ENCODE measurements at regions not wholly inside any gene's neighbourhood (a gene's known extent, or its start where the extent isn't known, plus 50 kb on each side); places are given as distances from the start of the nearest gene placed in this dataset.
"Not testable (repeated sequence)": the region's sequence is repeated elsewhere in the genome, so short reads cannot be mapped to it uniquely, and the experiment has no call there.

GRCh38 chr6:144559865-144560593 is 274.9 kb downstream of the UTRN start:
- Histone ChIP-seq H3K4me3 (ENCODE audit: low read depth, low read length) (no peak overlapping the region), H3K27me3 (ENCODE audit: insufficient read depth, low read depth, severe bottlenecking) (no peaks in the 10 kb centered on the region), H3K36me3 (no peaks in the 10 kb centered on the region), H3K9me3 (ENCODE audit: severe bottlenecking) (no peaks in the 10 kb centered on the region), H3K27ac (no peak overlapping the region)
- TF ChIP-seq CTCF (IDR thresholded peaks at IDR 0.05; ENCODE audit: low read depth, low read length), result no peak
- DNase-seq, result no peak

- H3K9me3 ChIP-seq (ENCODE audit: severe bottlenecking), result no peaks in the 10 kb centered on the region
- no peaks in the 10 kb centered on the region for H3K36me3 ChIP-seq
- no peak for DNase-seq
- no peaks in the 10 kb centered on the region for H3K27me3 ChIP-seq (ENCODE audit: insufficient read depth, low read depth, severe bottlenecking)
- H3K27ac ChIP-seq, result no peak overlapping the region
- H3K4me3 ChIP-seq (ENCODE audit: low read depth, low read length), result no peak overlapping the region
- no peak for TF ChIP-seq CTCF (IDR thresholded peaks at IDR 0.05; ENCODE audit: low read depth, low read length)
Observed at GRCh38 chr6:144561455-144562043, 276.4 kb downstream of the UTRN start.

- Histone ChIP-seq H3K27ac (no peak overlapping the region), H3K4me3 (ENCODE audit: low read depth, low read length) (no peak overlapping the region), H3K27me3 (ENCODE audit: insufficient read depth, low read depth, severe bottlenecking) (no peaks in the 10 kb centered on the region), H3K9me3 (ENCODE audit: severe bottlenecking) (no peaks in the 10 kb centered on the region), H3K36me3 (no peaks in the 10 kb centered on the region)
- no peak for TF ChIP-seq CTCF (IDR thresholded peaks at IDR 0.05; ENCODE audit: low read depth, low read length)
- DNase-seq, result no peak
Observed at GRCh38 chr6:144564202-144564601, 279.1 kb downstream of the UTRN start.

- Histone ChIP-seq H3K36me3 (no peaks in the 10 kb centered on the region), H3K4me3 (ENCODE audit: low read depth, low read length) (no peak overlapping the region), H3K27ac (no peak overlapping the region), H3K9me3 (ENCODE audit: severe bottlenecking) (no peaks in the 10 kb centered on the region), H3K27me3 (ENCODE audit: insufficient read depth, low read depth, severe bottlenecking) (no peaks in the 10 kb centered on the region)
- DNase-seq, result no peak
- TF ChIP-seq CTCF (IDR thresholded peaks at IDR 0.05; ENCODE audit: low read depth, low read length), result no peak
Observed at GRCh38 chr6:144566868-144567615, 281.9 kb downstream of the UTRN start.

GRCh38 chr6:144568241-144568640 is 283.1 kb downstream of the UTRN start:
- H3K4me3 ChIP-seq (ENCODE audit: low read depth, low read length), result no peak overlapping the region
- H3K36me3 ChIP-seq, result no peaks in the 10 kb centered on the region
- no peak for DNase-seq
- H3K27me3 ChIP-seq (ENCODE audit: insufficient read depth, low read depth, severe bottlenecking), result no peaks in the 10 kb centered on the region
- TF ChIP-seq CTCF (IDR thresholded peaks at IDR 0.05; ENCODE audit: low read depth, low read length), result no peak
- H3K27ac ChIP-seq, result no peak overlapping the region
- no peaks in the 10 kb centered on the region for H3K9me3 ChIP-seq (ENCODE audit: severe bottlenecking)

- not testable (repeated sequence) for H3K9me3 ChIP-seq (ENCODE audit: severe bottlenecking); H3K27me3 ChIP-seq (ENCODE audit: insufficient read depth, low read depth, severe bottlenecking); DNase-seq; H3K4me3 ChIP-seq (ENCODE audit: low read depth, low read length); H3K27ac ChIP-seq; H3K36me3 ChIP-seq
Observed at GRCh38 chr6:144572541-144572940, 287.4 kb downstream of the UTRN start.

All from WERI-Rb-1 (cell line).